ENCODE measurements at regions not wholly inside any gene's neighbourhood (a gene's known extent, or its start where the extent isn't known, plus 50 kb on each side); places are given as distances from the start of the nearest gene placed in this dataset.

DNA sequence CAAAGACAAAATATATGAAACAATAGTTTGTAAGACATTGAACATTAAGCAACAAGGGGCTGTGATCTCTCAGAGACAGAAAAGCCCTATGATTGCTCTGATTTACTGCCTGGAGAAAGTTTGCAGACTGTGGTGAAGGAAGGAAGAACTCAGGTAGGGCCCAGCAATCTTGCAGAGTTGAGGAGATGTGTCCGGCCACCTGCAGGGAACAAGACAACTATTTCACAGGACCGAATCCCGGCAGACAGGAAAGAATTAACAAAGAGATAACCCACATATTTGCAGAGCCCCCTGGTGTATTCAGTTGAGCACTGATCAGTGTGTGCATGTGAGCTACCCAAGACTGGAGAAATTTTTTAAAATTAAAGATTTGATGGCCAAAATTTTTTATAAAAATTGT is 58.3 kb upstream of the FMN2 start:
- Histone ChIP-seq H3K36me3 (ENCODE audit: low read length) (no peaks in the 10 kb centered on the region), H3K79me2 (ENCODE audit: insufficient read depth, low read length) (no peaks in the 10 kb centered on the region)

DNA sequence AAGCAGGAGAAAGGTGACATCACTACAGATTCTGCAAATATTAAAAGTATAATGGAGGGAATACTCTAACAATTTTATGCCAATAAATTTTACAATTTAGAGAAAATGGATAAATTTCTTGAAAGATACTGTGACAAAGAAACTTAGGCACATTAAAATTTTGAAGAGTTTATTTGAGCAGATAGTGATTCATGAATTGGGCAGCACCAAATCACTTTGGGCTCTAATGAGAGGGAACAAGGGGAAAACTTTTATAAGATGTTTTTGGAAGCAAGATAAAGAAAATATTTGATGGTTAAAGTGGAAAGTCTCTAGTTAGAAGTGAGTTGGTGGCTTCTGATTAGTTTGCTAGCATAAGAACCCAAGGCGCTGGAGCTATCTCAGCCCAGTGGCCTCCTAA is 55.2 kb upstream of the FMN2 start:
- H3K4me2 ChIP-seq (ENCODE audit: low read depth, low read length, poor library complexity, severe bottlenecking) = no peak overlapping the region
- no peaks in the 10 kb centered on the region for H4K20me1 ChIP-seq (ENCODE audit: low read depth, low read length)
- no peak overlapping the region for H3K9ac ChIP-seq (ENCODE audit: low read length)
- TF ChIP-seq EZH2phosphoT487 (conservative IDR thresholded peaks at IDR 0.05; ENCODE audit: low read length) (no peak), CTCF (IDR thresholded peaks at IDR 0.05; ENCODE audit: insufficient read depth, low read length, poor library complexity, severe bottlenecking) (no peak)
- H3K36me3 ChIP-seq (ENCODE audit: low read length) = no peaks in the 10 kb centered on the region
- no peak overlapping the region for H2AFZ ChIP-seq (ENCODE audit: low read depth, low read length, severe bottlenecking)
- no peaks in the 10 kb centered on the region for H3K27me3 ChIP-seq (ENCODE audit: low read length)
- no peaks in the 10 kb centered on the region for H3F3A ChIP-seq (ENCODE audit: insufficient read depth)
- no peaks in the 10 kb centered on the region for H3K9me3 ChIP-seq (ENCODE audit: insufficient read depth, low read length)
- no peak overlapping the region for H3K27ac ChIP-seq (ENCODE audit: low read depth, low read length)
- no peaks in the 10 kb centered on the region for H3K9me2 ChIP-seq (replicated peaks; ENCODE audit: insufficient read depth, low read length)
- no peak overlapping the region for H3K4me3 ChIP-seq (ENCODE audit: insufficient read depth, low read length, poor library complexity, severe bottlenecking)
- H3K79me2 ChIP-seq (ENCODE audit: insufficient read depth, low read length) = no peaks in the 10 kb centered on the region

More for the DNA sequence above, 58.3 kb upstream of the FMN2 start:
- Histone ChIP-seq H2AFZ (ENCODE audit: low read depth, low read length, severe bottlenecking) (no peak overlapping the region), H3K4me3 (ENCODE audit: insufficient read depth, low read length, poor library complexity, severe bottlenecking) (no peak overlapping the region), H3K4me2 (ENCODE audit: low read depth, low read length, poor library complexity, severe bottlenecking) (no peak overlapping the region), H3K27ac (ENCODE audit: low read depth, low read length) (no peak overlapping the region), H3F3A (ENCODE audit: insufficient read depth) (no peaks in the 10 kb centered on the region), H3K27me3 (ENCODE audit: low read length) (no peaks in the 10 kb centered on the region), H4K20me1 (ENCODE audit: low read depth, low read length) (no peaks in the 10 kb centered on the region), H3K9me2 (replicated peaks; ENCODE audit: insufficient read depth, low read length) (no peaks in the 10 kb centered on the region), H3K9ac (ENCODE audit: low read length) (no peak overlapping the region), H3K9me3 (ENCODE audit: insufficient read depth, low read length) (no peaks in the 10 kb centered on the region)
- TF ChIP-seq EZH2phosphoT487 (conservative IDR thresholded peaks at IDR 0.05; ENCODE audit: low read length) (no peak), CTCF (IDR thresholded peaks at IDR 0.05; ENCODE audit: insufficient read depth, low read length, poor library complexity, severe bottlenecking) (no peak)
